GF-D8 (cell line): ENCODE measurements at regions not wholly inside any gene's neighbourhood (a gene's known extent, or its start where the extent isn't known, plus 50 kb on each side); places are given as distances from the start of the nearest gene placed in this dataset.
"Not testable (repeated sequence)": the region's sequence is repeated elsewhere in the genome, so short reads cannot be mapped to it uniquely, and the experiment has no call there.

Source experiments
- DNase-seq: peaks from one replicate; lab custom pipeline; 2025; lab: John Stamatoyannopoulos, UW

DNA sequence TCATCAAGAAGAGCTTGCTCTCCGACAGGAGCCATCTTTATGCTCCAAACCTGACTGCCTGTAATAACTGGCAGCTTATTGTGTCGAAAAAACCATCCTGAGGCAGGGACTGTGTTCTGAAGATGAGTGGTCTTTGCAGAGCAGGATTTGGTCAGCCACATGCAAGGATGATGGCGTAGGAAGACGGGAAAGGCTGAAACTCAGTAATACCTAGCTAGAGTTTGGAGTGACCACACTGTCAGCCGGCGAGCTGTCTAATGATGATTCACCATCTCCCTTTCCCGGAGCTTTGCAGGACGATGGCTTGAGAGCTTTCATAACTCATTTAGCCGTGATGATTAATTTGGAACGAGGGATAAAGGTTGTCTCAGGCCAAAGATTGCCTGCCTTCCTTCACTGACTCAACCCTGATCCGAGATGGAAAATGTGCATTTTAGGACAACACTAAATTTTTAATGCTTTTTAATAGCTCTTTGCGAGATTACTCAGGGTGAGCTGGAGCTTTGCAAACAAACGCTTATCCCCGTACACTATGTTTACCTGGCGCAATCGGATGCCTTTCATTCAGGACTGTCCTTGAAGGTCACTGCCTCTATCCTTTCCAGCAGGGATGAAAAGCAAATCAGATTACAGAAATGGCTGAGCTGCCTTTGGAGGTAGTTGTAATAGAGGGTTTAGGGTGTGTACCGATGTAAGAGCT, 288.5 kb downstream of the ASMT start:
- DNase-seq: no peak

DNA sequence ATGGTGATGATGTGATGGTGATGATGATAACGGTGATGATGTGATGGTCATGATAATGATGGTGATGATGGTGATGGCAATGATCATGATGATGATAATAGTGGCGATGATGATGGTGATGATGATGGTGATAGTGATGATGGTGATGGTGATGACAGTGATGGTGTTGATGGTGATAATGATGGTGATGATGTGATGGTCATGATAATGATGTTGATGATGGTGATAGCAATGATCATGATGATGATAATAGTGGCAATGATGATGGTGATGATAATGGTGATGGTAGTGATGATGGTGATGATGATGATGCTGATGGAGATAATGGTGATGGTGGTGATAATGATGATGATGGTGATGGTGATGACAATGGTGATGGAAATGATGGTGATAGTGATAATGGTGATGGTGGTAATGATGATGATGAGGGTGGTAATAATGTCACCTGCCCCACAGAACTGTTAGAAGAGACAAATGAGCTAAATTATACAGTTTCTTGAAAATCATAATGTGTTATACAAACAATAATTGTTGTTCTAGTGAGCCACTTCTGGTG, 289.9 kb downstream of the ASMT start:
- DNase-seq: no peak

DNA sequence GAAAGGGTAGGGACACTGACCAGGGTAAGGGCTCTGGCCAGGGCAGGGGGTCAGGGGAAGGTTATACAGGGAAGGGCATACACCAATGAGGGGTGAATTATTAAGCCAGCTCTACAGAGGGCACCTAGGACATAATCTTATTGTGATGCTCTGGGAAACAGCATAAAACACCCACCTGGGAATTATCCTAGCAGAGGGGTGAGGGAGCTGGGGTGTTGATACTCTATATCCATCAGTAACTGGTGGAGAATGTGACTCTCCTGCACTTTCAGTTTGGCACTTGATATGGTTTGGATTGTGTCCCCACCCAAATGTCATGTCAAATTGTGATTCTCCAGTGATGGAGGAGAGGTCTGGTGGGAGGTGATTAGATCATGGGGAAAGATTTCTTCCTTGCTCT, 291.2 kb downstream of the ASMT start:
- DNase-seq: no peak

DNA sequence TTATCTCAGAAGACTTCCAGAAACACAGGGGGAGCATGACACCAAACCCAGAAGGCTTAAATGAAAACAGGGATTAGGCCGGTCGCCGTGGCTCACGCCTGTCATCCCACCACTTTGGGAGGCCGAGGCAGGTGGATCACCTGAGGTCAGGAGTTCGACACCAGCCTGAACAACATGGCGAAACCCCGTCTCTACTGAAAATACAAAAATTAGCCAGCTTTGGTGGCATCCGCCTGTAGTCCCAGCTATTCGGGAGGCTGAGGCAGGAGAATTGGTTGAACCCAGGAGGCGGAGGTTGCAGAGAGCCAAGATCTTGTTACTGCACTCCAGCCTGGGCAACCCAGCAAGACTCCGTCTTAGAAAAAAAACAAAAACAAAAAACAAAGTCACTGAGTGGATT, 294.1 kb downstream of the ASMT start:
- not testable (repeated sequence) for DNase-seq

DNA sequence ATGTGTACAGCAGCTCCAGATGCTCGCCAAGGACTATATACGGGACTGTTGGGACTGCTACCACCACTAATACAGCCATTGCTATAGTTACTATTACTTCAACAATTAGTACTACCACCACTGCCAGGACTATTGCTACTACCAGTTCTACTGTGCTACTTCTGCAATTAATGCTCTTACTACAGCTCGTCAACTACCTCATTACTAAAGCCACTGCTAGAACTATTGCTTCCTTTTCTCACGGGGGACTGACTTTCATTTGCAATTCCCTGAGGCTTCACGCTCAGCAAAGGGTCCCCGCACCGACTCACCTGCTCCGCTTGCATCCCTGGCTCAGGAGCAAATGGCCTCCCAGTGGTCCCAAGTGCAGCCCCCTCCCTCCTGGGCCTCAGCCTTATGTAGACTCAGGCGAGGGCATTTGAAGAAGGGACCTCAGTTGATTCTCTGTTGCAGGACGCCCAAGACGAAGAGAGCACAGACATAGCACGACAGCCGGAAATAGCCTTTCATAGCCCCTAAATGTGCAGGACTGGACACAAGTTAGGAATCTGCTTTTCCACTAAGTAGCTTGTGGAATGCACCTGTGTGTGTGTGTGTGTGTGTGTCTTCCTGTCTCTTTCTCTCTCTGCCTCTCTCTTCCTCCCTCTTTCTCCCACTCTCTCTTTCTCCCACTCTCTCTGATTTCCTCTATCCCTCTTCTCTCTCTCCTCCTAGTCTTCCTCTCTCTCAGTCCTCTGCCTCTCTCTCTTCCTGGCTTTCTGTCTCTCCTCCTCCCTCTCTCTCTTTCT, 294.8 kb downstream of the ASMT start:
- DNase-seq: no peak

DNA sequence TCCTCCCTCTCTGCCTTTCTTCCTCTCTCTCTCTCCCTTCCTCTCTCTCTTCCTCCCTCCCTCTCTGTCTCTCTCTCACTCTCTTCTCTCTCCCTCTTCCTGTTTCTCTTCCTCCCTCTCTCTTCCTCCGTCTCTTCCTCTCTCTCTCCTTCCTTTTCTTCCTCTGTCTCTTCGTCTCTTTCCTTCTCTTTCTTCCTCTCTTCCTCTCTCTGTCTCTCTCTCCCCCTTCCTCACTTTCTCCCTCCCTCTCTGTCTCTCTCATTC, 295.3 kb downstream of the ASMT start:
- no peak for DNase-seq

DNA sequence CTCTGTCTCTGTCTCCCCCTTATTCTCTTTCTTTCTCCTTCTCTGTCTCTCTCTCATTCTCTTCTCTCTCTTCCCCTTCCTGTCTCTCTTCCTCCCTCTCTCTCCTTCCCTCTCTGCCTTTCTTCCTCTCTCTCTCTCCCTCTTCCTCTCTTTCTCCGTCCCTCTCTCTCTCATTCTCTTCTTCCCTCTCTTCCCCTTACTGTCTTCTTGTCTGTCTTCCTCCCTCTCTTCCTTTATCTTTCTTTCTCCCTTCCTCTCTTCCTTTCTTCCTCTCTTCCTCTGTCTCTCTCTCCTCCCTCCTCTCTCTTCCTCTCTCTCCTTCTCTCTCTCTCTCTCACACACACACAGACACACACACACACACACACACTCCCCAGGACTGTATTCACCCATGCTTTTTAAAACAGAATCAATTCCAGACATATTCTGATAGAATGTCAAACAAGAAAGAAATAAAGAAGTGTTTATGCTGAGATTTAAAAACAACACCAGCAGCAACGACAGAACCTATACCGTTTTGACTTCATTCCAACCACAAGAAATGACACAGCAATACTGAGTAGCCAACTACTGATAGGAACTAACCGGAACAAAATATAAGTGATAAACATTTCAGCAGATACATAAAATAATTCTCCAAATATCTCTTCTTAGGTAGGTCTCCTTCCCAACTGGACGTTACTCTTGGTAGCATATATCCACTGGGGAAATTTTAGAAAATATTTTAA, 296.7 kb downstream of the ASMT start:
- DNase-seq: no peak

DNA sequence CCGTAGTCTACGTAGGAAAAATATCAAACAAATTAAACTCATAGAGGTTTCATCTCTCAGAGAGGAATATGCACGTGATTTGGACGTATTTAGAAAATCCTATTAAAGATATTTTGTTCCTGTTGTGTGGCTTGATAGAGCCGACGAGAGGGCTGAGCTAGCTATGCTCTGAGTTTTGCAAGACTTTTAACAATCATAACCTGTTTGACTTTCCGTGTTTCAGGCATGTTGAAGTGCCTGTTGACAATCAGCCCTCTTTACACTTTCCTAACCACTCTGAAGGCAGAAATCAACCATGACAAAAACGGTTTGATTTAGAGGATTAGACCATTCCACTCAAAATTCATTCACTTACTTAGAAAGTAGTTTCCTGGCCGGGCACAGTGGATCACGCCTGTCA, 297.3 kb downstream of the ASMT start:
- no peak for DNase-seq

DNA sequence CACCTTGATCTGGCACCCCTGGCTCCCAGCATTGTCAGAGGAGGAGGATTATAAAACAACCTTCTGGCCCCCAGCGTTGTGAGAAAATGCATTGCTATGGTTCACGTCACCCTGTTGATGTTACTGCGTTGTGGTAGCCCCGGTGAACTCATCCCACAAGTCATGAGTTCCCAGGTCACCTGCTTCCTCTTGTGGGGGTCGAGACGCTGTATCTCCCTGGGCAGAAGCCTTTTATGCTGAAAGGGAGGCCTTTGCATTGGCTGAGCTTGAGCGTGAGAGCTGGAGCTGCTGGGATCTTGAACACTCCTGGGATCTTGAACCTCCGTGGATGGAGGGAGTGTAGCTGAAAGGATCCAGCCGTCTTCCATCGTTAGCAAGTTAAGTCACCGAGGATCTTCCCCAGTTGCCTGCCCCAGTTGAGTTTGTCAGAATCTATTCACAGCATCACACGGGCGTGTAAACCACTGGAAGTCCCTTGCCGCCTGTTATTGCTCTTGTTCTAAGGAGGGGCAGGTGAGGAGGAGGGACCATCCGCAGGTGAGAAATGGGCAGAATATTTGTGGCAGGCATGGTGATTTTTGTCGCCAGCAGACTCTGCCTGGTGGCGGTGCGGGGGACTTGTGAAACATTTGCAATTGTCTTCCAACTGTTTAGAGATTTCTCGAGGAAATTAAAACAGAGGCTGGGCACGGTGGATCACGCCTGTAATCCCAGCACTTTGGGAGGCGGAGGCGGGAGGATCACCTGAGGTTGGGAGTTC, 299.9 kb downstream of the ASMT start:
- no peak for DNase-seq

DNA sequence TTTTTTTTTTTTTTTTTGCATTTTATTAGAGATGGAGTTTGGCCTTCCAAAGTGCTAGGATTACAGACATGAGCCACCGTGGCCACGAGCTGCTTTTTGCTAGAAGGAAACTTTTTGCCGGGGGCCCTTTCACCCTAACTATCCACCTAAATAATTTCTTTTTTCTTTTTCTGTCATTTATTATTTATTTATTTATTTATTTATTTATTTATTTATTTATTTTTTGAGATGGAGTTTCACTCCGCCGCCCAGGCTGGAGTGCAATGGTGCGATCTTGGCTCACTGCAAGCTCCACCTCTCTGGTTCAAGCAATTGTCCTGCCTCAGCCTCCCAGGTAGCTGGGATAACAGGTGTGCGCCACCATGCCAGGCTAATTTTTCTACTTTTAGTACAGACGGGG, 303.9 kb downstream of the ASMT start:
- no peak for DNase-seq

DNA sequence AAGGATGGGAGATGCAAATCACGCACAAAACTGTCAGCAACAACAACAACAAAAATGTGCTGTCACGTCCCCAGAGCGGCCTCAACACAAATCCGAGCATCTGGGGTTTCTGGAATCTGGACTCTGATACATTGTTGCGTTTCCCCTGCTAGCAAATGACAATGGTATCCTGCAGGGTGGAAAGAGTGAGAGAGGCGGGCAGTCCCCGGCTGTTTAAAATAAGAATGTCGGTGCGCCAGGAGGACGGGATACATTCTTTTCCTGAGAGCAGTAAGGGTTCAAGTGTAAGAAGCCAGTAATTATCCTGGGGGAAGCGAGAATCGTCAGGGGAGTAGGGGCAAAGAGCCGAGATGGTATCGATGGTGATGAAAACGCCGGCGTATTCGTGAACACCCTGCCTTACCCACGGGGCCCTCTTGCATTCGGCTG, 310.2 kb downstream of the ASMT start:
- no peak for DNase-seq

DNA sequence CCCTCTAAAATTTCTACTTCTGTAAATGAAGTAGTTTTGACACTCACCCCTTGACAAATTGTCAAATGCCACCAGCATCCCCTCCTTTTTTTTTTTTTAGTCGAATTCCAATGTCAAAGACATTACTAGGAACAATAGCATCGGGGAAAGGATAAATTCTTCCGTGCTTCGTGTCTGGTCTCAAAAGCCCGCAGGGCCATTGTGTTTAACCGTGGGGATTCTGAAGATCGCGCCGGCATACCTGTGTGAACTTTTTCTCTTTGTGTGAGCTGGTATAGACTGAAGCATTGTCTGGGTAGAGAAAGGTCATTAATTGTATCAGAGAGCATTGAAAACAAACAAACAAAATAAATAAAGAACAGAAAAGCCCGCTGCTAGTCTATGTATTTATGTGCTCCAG, 313.9 kb downstream of the ASMT start:
- no peak for DNase-seq

DNA sequence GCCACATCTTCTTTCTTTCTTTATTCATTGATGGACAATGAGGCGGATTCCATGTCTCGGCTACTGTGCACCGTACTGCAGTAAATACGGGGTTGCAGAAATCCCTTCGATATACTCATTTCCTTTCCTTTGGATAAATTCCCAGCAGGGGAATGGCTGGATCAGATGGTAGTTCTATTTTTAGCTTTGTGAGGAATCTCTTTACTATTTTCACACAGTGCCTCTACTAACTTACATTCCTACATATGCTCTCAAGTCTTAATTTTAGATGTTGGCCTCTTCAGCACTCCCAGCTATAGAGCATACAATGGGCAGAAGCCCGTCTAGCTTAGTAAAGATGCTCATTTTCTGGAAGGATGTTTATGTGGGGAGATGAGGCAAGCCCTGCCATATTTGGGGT, 317.4 kb downstream of the ASMT start:
- DNase-seq: no peak

DNA sequence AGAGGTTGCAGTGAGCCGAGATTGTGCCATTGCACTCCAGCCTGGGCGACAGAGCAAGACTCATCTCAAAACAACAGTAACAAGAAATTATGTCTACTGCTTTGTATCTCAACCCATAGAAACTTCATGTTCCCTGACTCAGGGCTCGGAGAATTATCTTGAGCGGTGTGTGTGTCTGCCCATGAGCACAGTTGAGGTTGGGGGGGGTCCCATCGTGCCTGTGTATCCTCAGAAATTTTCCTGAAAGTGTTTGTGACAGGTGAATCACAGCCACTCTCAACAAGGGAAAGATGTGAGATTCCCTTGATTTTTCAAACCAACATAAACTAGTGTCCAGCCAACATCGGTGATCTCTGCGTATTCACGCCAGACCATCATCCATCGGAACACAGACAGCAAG, 319.1 kb downstream of the ASMT start:
- DNase-seq: no peak

DNA sequence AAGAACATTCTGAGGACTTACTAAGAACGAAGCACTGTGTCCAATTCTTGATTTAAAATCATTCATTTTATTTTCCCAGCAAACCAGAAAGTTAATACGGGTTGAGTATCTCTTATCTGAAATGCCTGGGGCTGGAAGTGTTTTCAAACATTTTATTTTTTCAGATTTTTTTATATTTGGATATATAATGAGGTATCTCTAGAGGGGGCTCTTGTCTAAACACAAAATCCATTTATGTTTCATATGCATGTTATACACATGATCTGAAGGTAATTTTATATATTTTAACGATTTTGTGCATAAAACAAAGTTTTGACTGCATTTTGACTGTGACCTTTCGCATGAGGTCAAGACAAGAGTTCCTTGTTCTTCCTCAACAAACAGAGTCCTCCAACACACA, 320.9 kb downstream of the ASMT start:
- DNase-seq: no peak

DNA sequence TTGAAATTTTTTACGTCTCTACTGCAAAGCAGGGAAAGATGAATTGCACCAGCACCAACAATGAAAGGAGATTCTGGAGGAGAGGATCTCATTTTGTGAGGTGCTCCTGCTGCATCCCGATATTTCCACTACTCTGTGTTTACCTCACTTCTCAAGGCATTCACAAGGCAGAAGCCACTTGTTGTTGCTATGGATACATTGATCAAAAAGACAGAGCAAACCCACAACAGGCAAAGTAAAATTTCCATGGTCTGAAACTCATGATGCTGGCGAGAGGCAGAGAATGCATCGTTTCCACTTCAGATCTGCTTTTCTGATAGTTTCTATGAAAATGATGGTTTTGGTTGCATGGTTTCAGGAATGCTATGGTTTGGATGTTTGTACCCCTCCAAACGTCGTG, 323.3 kb downstream of the ASMT start:
- no peak for DNase-seq

DNA sequence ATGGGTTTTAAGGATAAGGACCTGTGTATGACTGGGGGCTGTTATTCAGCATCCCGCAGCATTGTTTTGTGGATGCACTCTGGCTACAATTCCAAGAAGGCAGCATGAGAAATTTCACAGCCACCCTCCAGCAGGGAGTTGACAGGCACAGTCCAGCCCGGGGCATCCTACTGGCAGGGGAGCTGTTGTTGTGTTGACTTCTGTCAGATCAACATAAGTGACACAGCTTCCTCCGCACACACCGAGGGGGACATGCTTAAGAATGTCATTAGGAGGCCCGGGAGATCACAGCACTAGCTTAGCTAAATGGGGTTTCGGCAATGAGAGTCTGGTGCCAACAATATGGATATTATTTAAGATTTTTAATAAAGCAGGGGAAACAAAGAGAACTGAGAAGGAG, 326.5 kb downstream of the ASMT start:
- no peak for DNase-seq

DNA sequence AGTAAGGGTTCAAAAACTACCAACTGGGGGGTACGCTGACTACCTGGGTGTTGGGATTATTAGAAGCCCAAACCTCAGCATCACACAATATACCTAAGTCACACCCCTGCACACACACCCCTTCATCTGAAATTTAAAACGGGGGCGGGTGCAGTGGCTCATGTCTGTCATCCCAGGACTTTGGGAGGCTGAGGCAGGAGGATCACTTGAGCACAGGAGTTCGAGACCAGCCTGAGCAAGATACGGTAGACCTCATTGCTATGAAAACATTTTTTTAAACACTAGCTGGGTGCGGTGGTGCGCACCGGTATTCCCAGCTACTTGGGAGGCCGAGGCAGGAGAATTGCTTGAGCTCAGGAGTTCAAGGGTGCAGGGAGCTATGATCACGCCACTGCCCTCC, 331.0 kb downstream of the ASMT start:
- no peak for DNase-seq

DNA sequence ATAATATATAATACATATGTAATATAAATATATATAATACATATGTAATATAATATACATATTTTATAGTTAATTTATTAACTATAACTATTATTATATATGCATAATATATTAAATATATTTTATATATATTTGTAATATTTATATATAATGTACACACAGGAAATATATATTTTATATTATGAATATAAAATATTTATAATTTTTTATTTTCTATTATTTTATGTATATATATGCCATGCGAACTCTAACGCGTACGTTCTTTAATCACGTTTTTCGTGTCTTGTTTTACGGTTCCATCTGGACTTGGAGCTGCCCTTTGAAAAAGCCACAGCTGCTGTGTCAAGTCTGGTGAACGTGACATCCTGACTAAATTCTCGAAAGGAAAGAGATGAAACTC, 332.1 kb downstream of the ASMT start:
- no peak for DNase-seq
